ENCODE measurements at regions not wholly inside any gene's neighbourhood (a gene's known extent, or its start where the extent isn't known, plus 50 kb on each side); places are given as distances from the start of the nearest gene placed in this dataset.

- no peak for TF ChIP-seq CTCF (IDR thresholded peaks at IDR 0.05)
- no peak for TF ChIP-seq POLR2AphosphoS5 (IDR thresholded peaks at IDR 0.05)
Measured at GRCh38 chr13:79896851-79897250, 415.9 kb downstream of the NDFIP2 start.

Measured in prostate gland (tissue), 2 donors.